Right cardiac atrium (tissue), 5 donors: ENCODE measurements at regions not wholly inside any gene's neighbourhood (a gene's known extent, or its start where the extent isn't known, plus 50 kb on each side); places are given as distances from the start of the nearest gene placed in this dataset.

Experiments used
- ATAC-seq, 2 donors: fragments of 200-7000 bp; cut with Tn5 transposase; one replicate each; pipeline versions ENCODE4 v1.8.0 to v1.9.1; 2020; ENCODE audit warnings: moderate library complexity in 2 of 2, mild to moderate bottlenecking in 1 of 2
- DNase-seq, 3 donors: peaks; one replicate each; pipeline ENCODE4 v3.0.0-alpha.2; 2020
- H3K27ac ChIP-seq: one replicate; pipeline ENCODE4 v1.5.1; 2013; ENCODE audit warnings: mild to moderate bottlenecking, low read length, control low read depth, moderate library complexity
- H3K27me3 ChIP-seq: one replicate; pipeline ENCODE4 v1.6.1; 2013; ENCODE audit not compliant: control insufficient read depth, insufficient read depth
- H3K4me1 ChIP-seq: one replicate; pipeline ENCODE4 v1.6.1; 2013; ENCODE audit warnings: low read length; ENCODE audit not compliant: control insufficient read depth, insufficient read depth
- H3K4me3 ChIP-seq: one replicate; pipeline ENCODE4 v1.5.1; 2013; ENCODE audit warnings: low read length, control low read depth
- H3K9me3 ChIP-seq: one replicate; pipeline ENCODE4 v1.6.1; 2013; ENCODE audit warnings: low read length; ENCODE audit not compliant: control insufficient read depth
- WGBS: extraction: QIAGEN DNeasy Blood & Tissue Kit; methylation state at CpG from one replicate; pipeline ENCODE4 v1.1.7; 2013; 5-methylcytosine and 5-hydroxymethylcytosine counted together
- intact Hi-C, 4 donors: fragments of 100-400 bp; cut with DNase I; formaldehyde crosslinking; loops; one replicate each; pipeline versions ENCODE4 v1.11.0 to v1.14.0; 2022 to 2023
- donor health status: healthy with polysubstance abuse.
- donor health status: DM: no; HTN: yes; CAD: no.
- donor health status: DM: no; HTN: no; CAD: no.
- donor health status: DM: no; HTN: yes; CAD: no; lungs with severe emphysema.
- donor health status: DM: yes; HTN: yes; CAD: no.

- no peak overlapping the region for H3K27ac ChIP-seq
- no peaks in the 10 kb centered on the region for H3K27me3 ChIP-seq
- H3K9me3 ChIP-seq = no peaks in the 10 kb centered on the region
- ATAC-seq (no peak), DNase-seq (no peak)
- intact Hi-C loops = no loop called here
- no peaks in the 10 kb centered on the region for H3K4me1 ChIP-seq
- WGBS = 69% methylated on average over 12 of the region's 12 CpGs
- no peak overlapping the region for H3K4me3 ChIP-seq
Observed at GRCh38 chr20:20993372-20993771, 112.8 kb downstream of the LINC00237 start.

- Histone ChIP-seq H3K4me3 (no peak overlapping the region), H3K4me1 (no peaks in the 10 kb centered on the region), H3K27me3 (no peaks in the 10 kb centered on the region), H3K9me3 (no peaks in the 10 kb centered on the region), H3K27ac (no peak overlapping the region)
- no peak for ATAC-seq
- 79% methylated on average over 15 of the region's 15 CpGs for WGBS
- intact Hi-C loops = no loop called here
- DNase-seq = no peak
Observed at GRCh38 chr20:20992686-20993360, 113.3 kb downstream of the LINC00237 start.

DNA sequence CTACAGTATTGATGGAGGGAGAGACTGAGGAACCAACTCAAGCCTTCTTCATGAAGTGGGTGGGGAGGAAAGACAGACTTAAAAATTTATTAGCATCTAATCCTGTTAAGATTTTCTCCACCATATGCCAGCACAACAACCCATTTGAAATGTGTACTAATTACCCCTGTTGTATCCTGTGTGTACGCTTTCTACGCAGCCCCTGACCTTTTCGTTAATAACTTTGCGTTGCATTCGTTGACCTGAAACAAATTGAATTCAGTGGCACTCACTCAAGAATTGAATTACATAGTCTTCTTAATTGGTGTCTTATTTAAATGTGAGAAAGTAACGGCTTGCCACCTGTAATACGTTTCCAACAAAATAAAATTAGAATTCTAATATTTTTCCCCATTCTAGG is 113.9 kb downstream of the LINC00237 start:
- Histone ChIP-seq H3K27ac (no peak overlapping the region), H3K4me1 (no peaks in the 10 kb centered on the region), H3K27me3 (no peaks in the 10 kb centered on the region), H3K4me3 (no peak overlapping the region), H3K9me3 (no peaks in the 10 kb centered on the region)
- no peak for ATAC-seq
- WGBS = 88% methylated on average over 7 of the region's 7 CpGs
- DNase-seq = no peak
- intact Hi-C loops = no loop called here

GRCh38 chr20:20989081-20989480 is 117.1 kb downstream of the LINC00237 start:
- intact Hi-C loops = no loop called here
- DNase-seq = no peak
- WGBS = 62% methylated on average over 3 of the region's 3 CpGs

DNA sequence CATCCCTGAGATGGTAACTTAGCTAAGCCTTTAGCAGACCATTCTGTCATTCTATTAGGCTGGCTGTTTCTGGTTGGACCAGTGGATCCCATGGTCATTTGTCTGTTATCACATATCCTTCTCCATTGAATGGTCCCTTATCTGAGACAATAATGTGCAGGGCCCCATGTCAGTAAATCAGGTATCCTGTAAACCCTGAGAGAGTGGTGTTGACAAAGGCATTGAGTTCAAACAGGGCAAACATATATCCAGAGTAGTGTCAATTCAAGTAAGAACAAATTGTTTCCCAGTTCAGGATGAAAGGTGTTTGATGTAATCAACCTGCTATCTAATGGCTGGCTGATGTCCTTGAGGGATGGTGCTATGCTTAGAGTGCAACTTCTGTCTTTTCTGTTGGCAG is 126.2 kb downstream of the LINC00237 start:
- no peaks in the 10 kb centered on the region for H3K27me3 ChIP-seq
- no peak overlapping the region for H3K4me3 ChIP-seq
- H3K9me3 ChIP-seq = no peaks in the 10 kb centered on the region
- DNase-seq (no peak), ATAC-seq (no peak)
- intact Hi-C loops = no loop called here
- H3K27ac ChIP-seq = no peak overlapping the region
- H3K4me1 ChIP-seq = no peaks in the 10 kb centered on the region

More at GRCh38 chr20:20989081-20989480, 117.1 kb downstream of the LINC00237 start:
- H3K4me3 ChIP-seq = no peak overlapping the region
- H3K9me3 ChIP-seq = no peaks in the 10 kb centered on the region
- H3K4me1 ChIP-seq = no peaks in the 10 kb centered on the region
- H3K27ac ChIP-seq = no peak overlapping the region
- no peak for ATAC-seq
- H3K27me3 ChIP-seq = no peaks in the 10 kb centered on the region

GRCh38 chr20:20977786-20978185 is 128.4 kb downstream of the LINC00237 start:
- H3K27me3 ChIP-seq = no peaks in the 10 kb centered on the region
- H3K9me3 ChIP-seq = no peaks in the 10 kb centered on the region
- H3K4me3 ChIP-seq = no peak overlapping the region
- H3K27ac ChIP-seq = no peak overlapping the region
- intact Hi-C loops = no loop called here
- no peak for DNase-seq
- 83% methylated on average over 5 of the region's 5 CpGs for WGBS
- no peak for ATAC-seq
- H3K4me1 ChIP-seq = no peaks in the 10 kb centered on the region

- DNase-seq = no peak
- Histone ChIP-seq H3K4me1 (no peaks in the 10 kb centered on the region), H3K9me3 (no peaks in the 10 kb centered on the region), H3K27me3 (no peaks in the 10 kb centered on the region), H3K4me3 (no peak overlapping the region), H3K27ac (no peak overlapping the region)
- intact Hi-C loops = no loop called here
- ATAC-seq = no peak
- WGBS = 83% methylated on average over 1 of the region's 1 CpG
Observed at GRCh38 chr20:20972490-20972889, 133.7 kb downstream of the LINC00237 start.

DNA sequence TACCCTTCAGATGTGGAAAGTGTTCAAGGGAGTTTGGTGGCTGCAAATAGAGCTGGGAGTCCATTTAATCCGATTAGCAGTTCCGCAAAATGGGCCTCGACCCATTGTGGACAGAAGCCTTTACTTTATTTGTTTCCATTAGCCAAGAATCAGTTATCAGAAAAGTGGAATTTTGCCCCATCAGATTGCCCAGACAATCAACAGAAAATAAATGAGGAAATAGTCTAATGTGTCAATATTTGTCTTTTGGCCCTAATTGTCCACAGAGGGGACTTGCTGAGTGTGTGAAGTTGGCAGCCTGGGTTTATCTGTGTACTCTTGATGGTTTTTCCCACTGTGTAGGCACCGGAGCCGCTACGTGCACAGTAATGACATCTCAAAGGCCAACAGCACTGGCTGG is 134.3 kb downstream of the LINC00237 start:
- Histone ChIP-seq H3K4me1 (no peaks in the 10 kb centered on the region), H3K27me3 (no peaks in the 10 kb centered on the region), H3K9me3 (no peaks in the 10 kb centered on the region), H3K4me3 (no peak overlapping the region), H3K27ac (no peak overlapping the region)
- ATAC-seq (no peak), DNase-seq (no peak)
- 88% methylated on average over 6 of the region's 6 CpGs for WGBS
- intact Hi-C loops = no loop called here

GRCh38 chr20:20970841-20971240 is 135.3 kb downstream of the LINC00237 start:
- H3K4me3 ChIP-seq = no peak overlapping the region
- ATAC-seq (no peak), DNase-seq (no peak)
- intact Hi-C loops = no loop called here
- WGBS = 42% methylated on average over 3 of the region's 3 CpGs
- no peaks in the 10 kb centered on the region for H3K4me1 ChIP-seq
- no peaks in the 10 kb centered on the region for H3K27me3 ChIP-seq
- no peaks in the 10 kb centered on the region for H3K9me3 ChIP-seq
- H3K27ac ChIP-seq = no peak overlapping the region

GRCh38 chr20:20969701-20970280 is 136.4 kb downstream of the LINC00237 start:
- ATAC-seq = no peak
- Histone ChIP-seq H3K4me1 (no peaks in the 10 kb centered on the region), H3K27ac (no peak overlapping the region), H3K9me3 (no peaks in the 10 kb centered on the region), H3K27me3 (no peaks in the 10 kb centered on the region), H3K4me3 (no peak overlapping the region)
- intact Hi-C loops = no loop called here
- no peak for DNase-seq
- WGBS = 59% methylated on average over 13 of the region's 13 CpGs

GRCh38 chr20:20967564-20968184 is 138.5 kb downstream of the LINC00237 start:
- intact Hi-C loops = no loop called here
- DNase-seq = no peak
- no peak overlapping the region for H3K4me3 ChIP-seq
- H3K9me3 ChIP-seq = no peaks in the 10 kb centered on the region
- no peak overlapping the region for H3K27ac ChIP-seq
- no peak for ATAC-seq
- H3K27me3 ChIP-seq = no peaks in the 10 kb centered on the region
- no peaks in the 10 kb centered on the region for H3K4me1 ChIP-seq
- WGBS = 67% methylated on average over 10 of the region's 10 CpGs
